ENCODE measurements at regions not wholly inside any gene's neighbourhood (a gene's known extent, or its start where the extent isn't known, plus 50 kb on each side); places are given as distances from the start of the nearest gene placed in this dataset.

- in situ Hi-C loops (cut with HindIII; ENCODE audit: low sequenced_read_pairs) = no loop called here
- no peak for DNase-seq (ENCODE audit: low spot score)
Measured at GRCh38 chr4:98712607-98713006, 54.2 kb upstream of the TSPAN5 start.

GRCh38 chr4:98711526-98711925, 53.1 kb upstream of the TSPAN5 start:
- DNase-seq (ENCODE audit: low spot score) = no peak
- in situ Hi-C loops (cut with HindIII; ENCODE audit: low sequenced_read_pairs) = no loop called here

- in situ Hi-C loops (cut with HindIII; ENCODE audit: low sequenced_read_pairs) = no loop called here
- no peak for DNase-seq (ENCODE audit: low spot score)
Measured at GRCh38 chr4:98710831-98711230, 52.4 kb upstream of the TSPAN5 start.

Data from G401 (cell line).